ENCODE measurements at regions not wholly inside any gene's neighbourhood (a gene's known extent, or its start where the extent isn't known, plus 50 kb on each side); places are given as distances from the start of the nearest gene placed in this dataset.

GRCh38 chr20:7673841-7674240 is 266.4 kb downstream of the HAO1 start:
- intact Hi-C loops (cut with DNase I), result no loop called here

GRCh38 chr20:7682916-7683315 is 257.3 kb downstream of the HAO1 start:
- H3K4me3 ChIP-seq (replicated peaks in 1 of 3), result no peak overlapping the region

More at GRCh38 chr20:7673841-7674240, 266.4 kb downstream of the HAO1 start:
- H3K4me1 ChIP-seq, result no peaks in the 10 kb centered on the region
- H3K27ac ChIP-seq, result no peak overlapping the region
- no peak for DNase-seq
- no peaks in the 10 kb centered on the region for H3K27me3 ChIP-seq
- 83 to 94% methylated on average over 2 of the region's 2 CpGs for WGBS, 2 donors
- H3K4me3 ChIP-seq (replicated peaks in 1 of 3), result no peak overlapping the region
- TF ChIP-seq POLR2A (IDR thresholded peaks at IDR 0.05), result no peak
- TF ChIP-seq CTCF (IDR thresholded peaks at IDR 0.05), result no peak
- H3K9me3 ChIP-seq, result no peaks in the 10 kb centered on the region
- no peaks in the 10 kb centered on the region for H3K36me3 ChIP-seq

DNA sequence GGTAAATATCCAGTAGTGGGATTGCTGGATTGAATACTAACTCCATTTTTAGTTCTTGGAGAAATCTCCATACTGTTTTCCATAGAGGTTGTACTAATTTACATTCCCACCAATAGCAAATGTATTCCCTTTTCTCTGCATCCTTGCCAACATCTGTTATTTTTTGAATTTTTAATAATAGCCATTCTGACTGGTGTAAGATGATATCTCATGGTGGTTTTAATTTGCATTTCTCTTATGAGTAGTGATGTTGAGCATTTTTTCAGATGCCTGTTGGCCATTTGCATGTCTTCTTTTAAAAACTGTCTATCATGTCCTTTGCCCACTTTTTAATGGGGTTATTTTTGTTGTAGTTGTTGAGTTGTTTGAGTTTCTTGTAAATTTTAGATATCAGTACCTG is 253.2 kb downstream of the HAO1 start:
- Histone ChIP-seq H3K4me1 (no peaks in the 10 kb centered on the region), H3K9me3 (no peaks in the 10 kb centered on the region), H3K27me3 (no peaks in the 10 kb centered on the region), H3K27ac (no peak overlapping the region), H3K36me3 (no peaks in the 10 kb centered on the region), H3K4me3 (replicated peaks in 1 of 3) (no peak overlapping the region)
- TF ChIP-seq CTCF (IDR thresholded peaks at IDR 0.05) (no peak), POLR2A (IDR thresholded peaks at IDR 0.05) (no peak)
- DNase-seq, result no peak
- intact Hi-C loops (cut with DNase I), result no loop called here

More at GRCh38 chr20:7682916-7683315, 257.3 kb downstream of the HAO1 start:
- intact Hi-C loops (cut with DNase I), result no loop called here
- no peak for TF ChIP-seq POLR2A (IDR thresholded peaks at IDR 0.05)
- no peak for DNase-seq
- H3K4me1 ChIP-seq, result no peaks in the 10 kb centered on the region
- H3K36me3 ChIP-seq, result no peaks in the 10 kb centered on the region
- no peak overlapping the region for H3K27ac ChIP-seq
- WGBS, 2 donors, result 91 to 95% methylated on average over 3 of the region's 3 CpGs
- H3K9me3 ChIP-seq, result no peaks in the 10 kb centered on the region
- H3K27me3 ChIP-seq, result no peaks in the 10 kb centered on the region

- intact Hi-C loops (cut with DNase I), result no loop called here
- Histone ChIP-seq H3K9me3 (no peaks in the 10 kb centered on the region), H3K4me3 (replicated peaks in 1 of 3) (no peak overlapping the region), H3K27ac (no peak overlapping the region), H3K36me3 (no peaks in the 10 kb centered on the region), H3K4me1 (no peaks in the 10 kb centered on the region), H3K27me3 (no peaks in the 10 kb centered on the region)
- WGBS, 2 donors, result 93 to 98% methylated on average over 3 of the region's 3 CpGs
- no peak for TF ChIP-seq CTCF (IDR thresholded peaks at IDR 0.05)
- no peak for TF ChIP-seq POLR2A (IDR thresholded peaks at IDR 0.05)
- no peak for DNase-seq
These were observed 251.1 kb downstream of the HAO1 start for GRCh38 chr20:7689151-7689550.

GRCh38 chr20:7691647-7692269 is 248.5 kb downstream of the HAO1 start:
- Histone ChIP-seq H3K4me3 (replicated peaks in 1 of 3) (no peak overlapping the region), H3K36me3 (no peaks in the 10 kb centered on the region), H3K9me3 (no peaks in the 10 kb centered on the region), H3K27me3 (no peaks in the 10 kb centered on the region), H3K27ac (no peak overlapping the region), H3K4me1 (no peaks in the 10 kb centered on the region)
- 84 to 89% methylated on average over 4 of the region's 4 CpGs for WGBS, 2 donors
- intact Hi-C loops (cut with DNase I), result no loop called here
- DNase-seq, result no peak
- TF ChIP-seq CTCF (IDR thresholded peaks at IDR 0.05) (no peak), POLR2A (IDR thresholded peaks at IDR 0.05) (no peak)
